ENCODE measurements at regions not wholly inside any gene's neighbourhood (a gene's known extent, or its start where the extent isn't known, plus 50 kb on each side); places are given as distances from the start of the nearest gene placed in this dataset.

- no peak for TF ChIP-seq POLR2A (IDR thresholded peaks at IDR 0.05)
- TF ChIP-seq, protein P1, sequence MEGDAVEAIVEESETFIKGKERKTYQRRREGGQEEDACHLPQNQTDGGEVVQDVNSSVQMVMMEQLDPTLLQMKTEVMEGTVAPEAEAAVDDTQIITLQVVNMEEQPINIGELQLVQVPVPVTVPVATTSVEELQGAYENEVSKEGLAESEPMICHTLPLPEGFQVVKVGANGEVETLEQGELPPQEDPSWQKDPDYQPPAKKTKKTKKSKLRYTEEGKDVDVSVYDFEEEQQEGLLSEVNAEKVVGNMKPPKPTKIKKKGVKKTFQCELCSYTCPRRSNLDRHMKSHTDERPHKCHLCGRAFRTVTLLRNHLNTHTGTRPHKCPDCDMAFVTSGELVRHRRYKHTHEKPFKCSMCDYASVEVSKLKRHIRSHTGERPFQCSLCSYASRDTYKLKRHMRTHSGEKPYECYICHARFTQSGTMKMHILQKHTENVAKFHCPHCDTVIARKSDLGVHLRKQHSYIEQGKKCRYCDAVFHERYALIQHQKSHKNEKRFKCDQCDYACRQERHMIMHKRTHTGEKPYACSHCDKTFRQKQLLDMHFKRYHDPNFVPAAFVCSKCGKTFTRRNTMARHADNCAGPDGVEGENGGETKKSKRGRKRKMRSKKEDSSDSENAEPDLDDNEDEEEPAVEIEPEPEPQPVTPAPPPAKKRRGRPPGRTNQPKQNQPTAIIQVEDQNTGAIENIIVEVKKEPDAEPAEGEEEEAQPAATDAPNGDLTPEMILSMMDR (IDR thresholded peaks at IDR 0.05) = no peak
Observed at GRCh38 chr16:47834485-47835024, 321.2 kb downstream of the ABCC12 start.
